PC-3 (cell line): ENCODE measurements at regions not wholly inside any gene's neighbourhood (a gene's known extent, or its start where the extent isn't known, plus 50 kb on each side); places are given as distances from the start of the nearest gene placed in this dataset.
"Not testable (repeated sequence)": the region's sequence is repeated elsewhere in the genome, so short reads cannot be mapped to it uniquely, and the experiment has no call there.

Experiments
- ATAC-seq: fragments of 200-7000 bp; cut with Tn5 transposase; 2 replicates; pipeline ENCODE4 v1.9.1; 2020; ENCODE audit warnings: mild to moderate bottlenecking, moderate library complexity
- BruUV-seq: library from RNA; stranded (reverse); fragments of 400-500 nt; replicated peaks from 2 replicates; lab custom pipeline; 2021; lab: Mats Ljungman, UMichigan
- CTCF ChIA-PET: fragments of 300-600 bp; sonication (Branson Sonifier 250); formaldehyde crosslinking; loops from one replicate; lab custom pipeline; 2022; ENCODE audit warnings: antibody characterized with exemption; lab: Charles Lee
- POLR2A ChIA-PET: fragments of 300-600 bp; sonication (Branson Sonifier 250); formaldehyde crosslinking; loops from one replicate; lab custom pipeline; 2022; ENCODE audit warnings: antibody characterized with exemption; ENCODE audit not compliant: unreplicated experiment; lab: Charles Lee
- DNase-seq: peaks from one replicate; pipeline ENCODE4 v3.0.0-alpha.2; 2015
- H2AFZ ChIP-seq: fragments of 300-600 bp; sonication (generic); 2 replicates; pipeline ENCODE4 v1.6.0; 2016; ENCODE audit warnings: antibody characterized with exemption, low read length
- H3F3A ChIP-seq: fragments of 300-600 bp; sonication (generic); one replicate; pipeline ENCODE4 v1.6.0; 2017; ENCODE audit warnings: antibody characterized with exemption, low read length, control low read depth, mild to moderate bottlenecking; ENCODE audit not compliant: unreplicated experiment
- H3K27ac ChIP-seq: fragments of 300-600 bp; sonication (generic); 2 replicates; pipeline ENCODE4 v1.5.1; 2016; ENCODE audit warnings: mild to moderate bottlenecking, low read length
- H3K27me3 ChIP-seq: fragments of 300-600 bp; sonication (generic); 2 replicates; pipeline ENCODE4 v1.6.1; 2016; ENCODE audit warnings: low read length, mixed read lengths
- H3K36me3 ChIP-seq: fragments of 300-600 bp; sonication (generic); 2 replicates; pipeline ENCODE4 v1.6.1; 2016; ENCODE audit warnings: low read depth, mixed run types, low read length, mixed read lengths
- H3K4me1 ChIP-seq: fragments of 300-600 bp; sonication (generic); 2 replicates; pipeline ENCODE4 v1.5.1; 2016; ENCODE audit warnings: low read length; ENCODE audit not compliant: insufficient read depth
- H3K4me2 ChIP-seq: fragments of 300-600 bp; sonication (generic); 2 replicates; pipeline ENCODE4 v1.6.0; 2016; ENCODE audit warnings: low read length
- H3K4me3 ChIP-seq: fragments of 300-600 bp; sonication (generic); 2 replicates; pipeline ENCODE4 v1.5.1; 2016; ENCODE audit warnings: mild to moderate bottlenecking, low read length, mixed read lengths
- H3K79me2 ChIP-seq: fragments of 300-600 bp; sonication (generic); 2 replicates; pipeline ENCODE4 v1.6.1; 2017; ENCODE audit warnings: low read length, mixed read lengths
- H3K9ac ChIP-seq: fragments of 300-600 bp; sonication (generic); 2 replicates; pipeline ENCODE4 v1.6.0; 2016; ENCODE audit warnings: mild to moderate bottlenecking, low read length
- H3K9me2 ChIP-seq: fragments of 300-600 bp; sonication (generic); replicated peaks from 2 replicates; pipeline ENCODE4 v1.6.1; 2016; ENCODE audit warnings: mixed run types, low read length, mixed read lengths
- H3K9me3 ChIP-seq: fragments of 300-600 bp; sonication (generic); 2 replicates; pipeline ENCODE4 v1.6.1; 2016; ENCODE audit warnings: low read length, mixed read lengths
- H4K20me1 ChIP-seq: fragments of 300-600 bp; sonication (generic); 2 replicates; pipeline ENCODE4 v1.6.1; 2016; ENCODE audit warnings: low read length, mixed read lengths
- CTCF ChIP-seq: fragments of 300-600 bp; sonication (generic); conservative IDR thresholded peaks from 2 replicates; pipeline ENCODE4 v1.5.1; 2017; ENCODE audit warnings: antibody characterized with exemption, low read depth, mild to moderate bottlenecking, low read length
- EZH2 ChIP-seq: fragments of 300-600 bp; sonication (generic); IDR thresholded peaks from one replicate; pipeline ENCODE4 v1.6.1; 2017; ENCODE audit warnings: antibody characterized with exemption, mild to moderate bottlenecking, low read length; ENCODE audit not compliant: unreplicated experiment
- EZH2phosphoT487 ChIP-seq: fragments of 300-600 bp; sonication (generic); IDR thresholded peaks from 2 replicates; pipeline ENCODE4 v1.6.1; 2018; ENCODE audit warnings: mild to moderate bottlenecking, antibody characterized with exemption, low read length, borderline replicate concordance
- intact Hi-C: fragments of 100-400 bp; cut with micrococcal nuclease; formaldehyde crosslinking; loops from 2 replicates; pipeline ENCODE4 v1.9.0; 2023

- no peak overlapping the region for H3K4me2 ChIP-seq
- no peak overlapping the region for H3K27ac ChIP-seq
- H3K79me2 ChIP-seq = no peaks in the 10 kb centered on the region
- TF ChIP-seq CTCF (no peak), EZH2 (no peak), EZH2phosphoT487 (no peak)
- H3K4me3 ChIP-seq = no peak overlapping the region
- no peak for ATAC-seq
- H4K20me1 ChIP-seq = no peaks in the 10 kb centered on the region
- no peaks in the 10 kb centered on the region for H3K36me3 ChIP-seq
- BruUV-seq = no TSS peak
- H3K27me3 ChIP-seq = no peaks in the 10 kb centered on the region
- H3K4me1 ChIP-seq = no peaks in the 10 kb centered on the region
- H3K9ac ChIP-seq = no peak overlapping the region
- intact Hi-C loops = no loop called here
- DNase-seq = no peak
- H3F3A ChIP-seq = no peaks in the 10 kb centered on the region
- CTCF ChIA-PET = no interaction called here
- no peaks in the 10 kb centered on the region for H3K9me2 ChIP-seq
- POLR2A ChIA-PET = no interaction called here
- H2AFZ ChIP-seq = no peak overlapping the region
- H3K9me3 ChIP-seq = peaks cover 34% of the 10 kb centered on the region
Observed at GRCh38 chr21:20187028-20187427, 811.2 kb upstream of the NCAM2 start.

GRCh38 chr21:20201323-20201722, 796.9 kb upstream of the NCAM2 start:
- H3K4me3 ChIP-seq, H3K36me3 ChIP-seq, POLR2A ChIA-PET, H2AFZ ChIP-seq, H3F3A ChIP-seq, H4K20me1 ChIP-seq, H3K79me2 ChIP-seq, ATAC-seq, H3K9me2 ChIP-seq, H3K4me2 ChIP-seq, DNase-seq, CTCF ChIA-PET, BruUV-seq, H3K4me1 ChIP-seq, H3K9me3 ChIP-seq, H3K27me3 ChIP-seq, H3K27ac ChIP-seq, intact Hi-C loops, H3K9ac ChIP-seq: not testable (repeated sequence)

- no peak for ATAC-seq
- H3K9me2 ChIP-seq = no peaks in the 10 kb centered on the region
- no peak overlapping the region for H3K9ac ChIP-seq
- no TSS peak for BruUV-seq
- ChIA-PET CTCF (interaction anchor here (0.7 kb wide), 1 partner anchor 746 kb away, joined by 6 read pairs; no protein-coding TSS in a partner anchor), POLR2A (no interaction called here)
- H3F3A ChIP-seq = no peaks in the 10 kb centered on the region
- intact Hi-C loops = no loop called here
- H4K20me1 ChIP-seq = no peaks in the 10 kb centered on the region
- no peak overlapping the region for H3K4me3 ChIP-seq
- no peaks in the 10 kb centered on the region; the same call in 1 of the 2 replicates for H3K9me3 ChIP-seq
- H3K79me2 ChIP-seq = no peaks in the 10 kb centered on the region
- H3K4me1 ChIP-seq = no peaks in the 10 kb centered on the region
- H2AFZ ChIP-seq = no peak overlapping the region
- no peak for TF ChIP-seq CTCF
- no peak for TF ChIP-seq EZH2phosphoT487
- no peak for TF ChIP-seq EZH2
- no peaks in the 10 kb centered on the region for H3K27me3 ChIP-seq
- H3K27ac ChIP-seq = no peak overlapping the region
- no peak for DNase-seq
- no peak overlapping the region for H3K4me2 ChIP-seq
- H3K36me3 ChIP-seq = no peaks in the 10 kb centered on the region
Observed at GRCh38 chr21:20207335-20207734, 790.9 kb upstream of the NCAM2 start.
